SK-N-SH treated with all-trans-retinoic acid at 6 μM for 48 hours (cell line): ENCODE measurements at regions not wholly inside any gene's neighbourhood (a gene's known extent, or its start where the extent isn't known, plus 50 kb on each side); places are given as distances from the start of the nearest gene placed in this dataset.

Source experiments
- CSDC2 ChIP-seq: fragments of 250-450 bp; sonication (Bioruptor Pico); IDR thresholded peaks from 2 replicates; pipeline ENCODE4 v1.5.0; 2020; ENCODE audit warnings: mild to moderate bottlenecking, moderate library complexity
- GLIS3 ChIP-seq: fragments of 250-450 bp; sonication (Bioruptor Pico); IDR thresholded peaks from 2 replicates; pipeline ENCODE4 v1.5.0; 2020; ENCODE audit warnings: mild to moderate bottlenecking, moderate library complexity
- RARB ChIP-seq: fragments of 250-450 bp; sonication (Bioruptor Pico); IDR thresholded peaks from 2 replicates; pipeline ENCODE4 v1.8.0; 2021; ENCODE audit warnings: mild to moderate bottlenecking, moderate library complexity
- SNAI2 ChIP-seq: fragments of 250-450 bp; sonication (Bioruptor Pico); IDR thresholded peaks from 2 replicates; pipeline ENCODE4 v1.5.0; 2020; ENCODE audit warnings: mild to moderate bottlenecking, moderate library complexity
- ZC3H10 ChIP-seq: fragments of 250-450 bp; sonication (Bioruptor Pico); IDR thresholded peaks from 2 replicates; pipeline ENCODE4 v1.5.1; 2021; ENCODE audit warnings: mild to moderate bottlenecking, moderate library complexity
- ZFP3 ChIP-seq: fragments of 250-450 bp; sonication (Bioruptor Pico); IDR thresholded peaks from 2 replicates; pipeline ENCODE4 v1.5.0; 2020; ENCODE audit warnings: mild to moderate bottlenecking, moderate library complexity
- ZFP30 ChIP-seq: fragments of 450-650 bp; formaldehyde crosslinking; IDR thresholded peaks from 2 replicates; pipeline ENCODE4 v1.5.0; 2022; ENCODE audit warnings: mild to moderate bottlenecking, moderate library complexity
- ZNF70 ChIP-seq: fragments of 450-650 bp; formaldehyde crosslinking; IDR thresholded peaks from 2 replicates; pipeline ENCODE4 v1.5.0; 2020; ENCODE audit warnings: mild to moderate bottlenecking, moderate library complexity
- TF ChIP-seq, protein P1 (sequence below): fragments of 250-450 bp; sonication (Bioruptor Pico); IDR thresholded peaks from 2 replicates; pipeline ENCODE4 v1.8.0; 2020; ENCODE audit warnings: mild to moderate bottlenecking, moderate library complexity, borderline replicate concordance
- TF ChIP-seq, protein P2 (sequence below): fragments of 250-450 bp; sonication (Bioruptor Pico); IDR thresholded peaks from 2 replicates; pipeline ENCODE4 v1.5.1; 2020; ENCODE audit warnings: low read depth, mild to moderate bottlenecking, moderate library complexity

DNA sequence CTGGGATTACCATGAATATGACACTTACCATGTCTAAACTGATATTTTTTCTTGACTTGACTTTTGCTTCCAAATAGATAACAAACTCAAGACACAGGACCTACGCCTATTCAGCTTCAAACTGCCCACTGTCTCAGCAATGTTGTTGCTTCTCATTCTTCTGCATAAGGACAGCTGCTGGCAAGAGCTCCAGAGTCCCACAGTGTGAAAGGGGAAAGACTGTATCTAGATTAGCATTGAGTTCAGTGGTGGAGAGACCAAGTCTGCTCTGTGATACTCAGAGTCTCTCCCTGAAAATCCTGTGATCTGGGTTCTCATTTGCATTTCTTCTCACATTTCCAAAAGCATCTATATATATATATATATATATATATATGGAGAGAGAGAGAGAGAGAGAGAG lies 247.9 kb upstream of the NT5C1B start:
- no peak for TF ChIP-seq ZNF70 (CRISPR knock-in tag)
- TF ChIP-seq, protein P1, sequence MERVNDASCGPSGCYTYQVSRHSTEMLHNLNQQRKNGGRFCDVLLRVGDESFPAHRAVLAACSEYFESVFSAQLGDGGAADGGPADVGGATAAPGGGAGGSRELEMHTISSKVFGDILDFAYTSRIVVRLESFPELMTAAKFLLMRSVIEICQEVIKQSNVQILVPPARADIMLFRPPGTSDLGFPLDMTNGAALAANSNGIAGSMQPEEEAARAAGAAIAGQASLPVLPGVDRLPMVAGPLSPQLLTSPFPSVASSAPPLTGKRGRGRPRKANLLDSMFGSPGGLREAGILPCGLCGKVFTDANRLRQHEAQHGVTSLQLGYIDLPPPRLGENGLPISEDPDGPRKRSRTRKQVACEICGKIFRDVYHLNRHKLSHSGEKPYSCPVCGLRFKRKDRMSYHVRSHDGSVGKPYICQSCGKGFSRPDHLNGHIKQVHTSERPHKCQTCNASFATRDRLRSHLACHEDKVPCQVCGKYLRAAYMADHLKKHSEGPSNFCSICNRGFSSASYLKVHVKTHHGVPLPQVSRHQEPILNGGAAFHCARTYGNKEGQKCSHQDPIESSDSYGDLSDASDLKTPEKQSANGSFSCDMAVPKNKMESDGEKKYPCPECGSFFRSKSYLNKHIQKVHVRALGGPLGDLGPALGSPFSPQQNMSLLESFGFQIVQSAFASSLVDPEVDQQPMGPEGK (CRISPR knock-in tag) = no peak
- no peak for TF ChIP-seq ZC3H10 (CRISPR knock-in tag)
- no peak for TF ChIP-seq ZFP30
- no peak for TF ChIP-seq SNAI2 (CRISPR knock-in tag)
- TF ChIP-seq GLIS3 (CRISPR knock-in tag) = no peak
- no peak for TF ChIP-seq RARB
- TF ChIP-seq, protein P2, sequence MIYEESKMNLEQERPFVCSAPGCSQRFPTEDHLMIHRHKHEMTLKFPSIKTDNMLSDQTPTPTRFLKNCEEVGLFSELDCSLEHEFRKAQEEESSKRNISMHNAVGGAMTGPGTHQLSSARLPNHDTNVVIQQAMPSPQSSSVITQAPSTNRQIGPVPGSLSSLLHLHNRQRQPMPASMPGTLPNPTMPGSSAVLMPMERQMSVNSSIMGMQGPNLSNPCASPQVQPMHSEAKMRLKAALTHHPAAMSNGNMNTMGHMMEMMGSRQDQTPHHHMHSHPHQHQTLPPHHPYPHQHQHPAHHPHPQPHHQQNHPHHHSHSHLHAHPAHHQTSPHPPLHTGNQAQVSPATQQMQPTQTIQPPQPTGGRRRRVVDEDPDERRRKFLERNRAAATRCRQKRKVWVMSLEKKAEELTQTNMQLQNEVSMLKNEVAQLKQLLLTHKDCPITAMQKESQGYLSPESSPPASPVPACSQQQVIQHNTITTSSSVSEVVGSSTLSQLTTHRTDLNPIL (CRISPR knock-in tag) = no peak
- no peak for TF ChIP-seq ZFP3 (CRISPR knock-in tag)
- no peak for TF ChIP-seq CSDC2 (CRISPR knock-in tag)
